Peyer's patch (tissue), 4 donors: ENCODE measurements at regions not wholly inside any gene's neighbourhood (a gene's known extent, or its start where the extent isn't known, plus 50 kb on each side); places are given as distances from the start of the nearest gene placed in this dataset.

Experiments used
- DNase-seq, 3 donors: peaks; one replicate each; pipeline ENCODE4 v3.0.0-alpha.2; 2017 to 2019
- H3K27ac ChIP-seq, 4 donors: fragments of 200-600 bp; sonication (generic); one replicate each; pipeline ENCODE4 v1.5.1; 2016 to 2019
- H3K27me3 ChIP-seq, 2 donors: fragments of 200-600 bp; sonication (generic); one replicate each; pipeline ENCODE4 v1.5.1; 2019
- H3K36me3 ChIP-seq, 3 donors: fragments of 200-600 bp; sonication (generic); one replicate each; pipeline ENCODE4 v1.5.1; 2016 to 2019
- H3K4me1 ChIP-seq, 4 donors: fragments of 200-600 bp; sonication (generic); one replicate each; pipeline ENCODE4 v1.5.1; 2016 to 2019
- H3K4me3 ChIP-seq, 4 donors: fragments of 200-600 bp; sonication (generic); 1 replicate in 3 of 4; 2 replicates in 1 of 4; pipeline ENCODE4 v1.5.1; 2016 to 2019; ENCODE audit warnings: mild to moderate bottlenecking in 1 of 4
- H3K9me3 ChIP-seq, 4 donors: fragments of 200-600 bp; sonication (generic); one replicate each; pipeline ENCODE4 v1.5.1; 2016 to 2019; ENCODE audit warnings: mild to moderate bottlenecking in 1 of 4
- CTCF ChIP-seq, 6 experiments: fragments of 450-650 bp in 4 of 6; fragments of 200-600 bp in 2 of 6; sonication (generic) in 1 of 6; IDR thresholded peaks; one replicate each; pipeline ENCODE4 v1.5.1; 2017 to 2019; ENCODE audit warnings: antibody characterized with exemption in 6 of 6, mild to moderate bottlenecking in 3 of 6, moderate library complexity in 1 of 6
- POLR2A ChIP-seq, 2 donors: fragments of 450-650 bp; IDR thresholded peaks; one replicate each; pipeline ENCODE4 v1.5.1; 2017; ENCODE audit warnings: antibody characterized with exemption in 2 of 2, mild to moderate bottlenecking in 2 of 2, moderate library complexity in 2 of 2

- Histone ChIP-seq H3K27me3 (no peaks in the 10 kb centered on the region), H3K36me3 (no peaks in the 10 kb centered on the region), H3K9me3 (no peaks in the 10 kb centered on the region), H3K4me3 (no peak overlapping the region), H3K4me1 (no peaks in the 10 kb centered on the region), H3K27ac (no peak overlapping the region)
- no peak for DNase-seq
- TF ChIP-seq CTCF (IDR thresholded peaks at IDR 0.05) (no peak), POLR2A (IDR thresholded peaks at IDR 0.05) (no peak)
Measured at GRCh38 chr3:164341086-164341485, 737.2 kb downstream of the SI start.

- Histone ChIP-seq H3K36me3 (no peaks in the 10 kb centered on the region), H3K9me3 (no peaks in the 10 kb centered on the region), H3K4me1 (no peaks in the 10 kb centered on the region), H3K27ac (no peak overlapping the region), H3K4me3 (no peak overlapping the region), H3K27me3 (no peaks in the 10 kb centered on the region)
- no peak for DNase-seq
- no peak for TF ChIP-seq CTCF (IDR thresholded peaks at IDR 0.05)
- no peak for TF ChIP-seq POLR2A (IDR thresholded peaks at IDR 0.05)
Measured at GRCh38 chr3:164340273-164340672, 738.0 kb downstream of the SI start.

- TF ChIP-seq POLR2A (IDR thresholded peaks at IDR 0.05) (no peak), CTCF (IDR thresholded peaks at IDR 0.05) (no peak)
- Histone ChIP-seq H3K27me3 (no peaks in the 10 kb centered on the region), H3K4me1 (no peaks in the 10 kb centered on the region), H3K9me3 (no peaks in the 10 kb centered on the region), H3K36me3 (no peaks in the 10 kb centered on the region), H3K27ac (no peak overlapping the region), H3K4me3 (no peak overlapping the region)
- DNase-seq, result no peak
Measured at GRCh38 chr3:164332831-164333802, 745.2 kb downstream of the SI start.

GRCh38 chr3:164326714-164327113, 751.6 kb downstream of the SI start:
- DNase-seq, result no peak
- Histone ChIP-seq H3K27ac (no peak overlapping the region), H3K36me3 (no peaks in the 10 kb centered on the region), H3K27me3 (no peaks in the 10 kb centered on the region), H3K4me1 (no peaks in the 10 kb centered on the region), H3K4me3 (no peak overlapping the region), H3K9me3 (no peaks in the 10 kb centered on the region)
- no peak for TF ChIP-seq CTCF (IDR thresholded peaks at IDR 0.05)
- TF ChIP-seq POLR2A (IDR thresholded peaks at IDR 0.05), result no peak

GRCh38 chr3:164320962-164321361, 757.3 kb downstream of the SI start:
- Histone ChIP-seq H3K4me3 (no peak overlapping the region), H3K36me3 (no peaks in the 10 kb centered on the region), H3K4me1 (no peaks in the 10 kb centered on the region), H3K27ac (no peak overlapping the region), H3K9me3 (no peaks in the 10 kb centered on the region), H3K27me3 (no peaks in the 10 kb centered on the region)
- no peak for TF ChIP-seq CTCF (IDR thresholded peaks at IDR 0.05)
- TF ChIP-seq POLR2A (IDR thresholded peaks at IDR 0.05), result no peak
- no peak for DNase-seq
